ENCODE measurements at regions not wholly inside any gene's neighbourhood (a gene's known extent, or its start where the extent isn't known, plus 50 kb on each side); places are given as distances from the start of the nearest gene placed in this dataset.

GRCh38 chr6:55003719-55004430, 157.3 kb downstream of the FAM83B start:
- 77 to 80% methylated on average over 4 of the region's 4 CpGs for WGBS, 2 donors
- Histone ChIP-seq H3K36me3 (no peaks in the 10 kb centered on the region), H3K27me3 (no peaks in the 10 kb centered on the region), H3K9me3 (no peaks in the 10 kb centered on the region), H3K4me1 (no peaks in the 10 kb centered on the region), H3K27ac (no peak overlapping the region), H3K4me3 (replicated peaks in 1 of 3) (no peak overlapping the region)
- DNase-seq, result no peak
- intact Hi-C loops (cut with DNase I), result no loop called here
- TF ChIP-seq, protein P1, sequence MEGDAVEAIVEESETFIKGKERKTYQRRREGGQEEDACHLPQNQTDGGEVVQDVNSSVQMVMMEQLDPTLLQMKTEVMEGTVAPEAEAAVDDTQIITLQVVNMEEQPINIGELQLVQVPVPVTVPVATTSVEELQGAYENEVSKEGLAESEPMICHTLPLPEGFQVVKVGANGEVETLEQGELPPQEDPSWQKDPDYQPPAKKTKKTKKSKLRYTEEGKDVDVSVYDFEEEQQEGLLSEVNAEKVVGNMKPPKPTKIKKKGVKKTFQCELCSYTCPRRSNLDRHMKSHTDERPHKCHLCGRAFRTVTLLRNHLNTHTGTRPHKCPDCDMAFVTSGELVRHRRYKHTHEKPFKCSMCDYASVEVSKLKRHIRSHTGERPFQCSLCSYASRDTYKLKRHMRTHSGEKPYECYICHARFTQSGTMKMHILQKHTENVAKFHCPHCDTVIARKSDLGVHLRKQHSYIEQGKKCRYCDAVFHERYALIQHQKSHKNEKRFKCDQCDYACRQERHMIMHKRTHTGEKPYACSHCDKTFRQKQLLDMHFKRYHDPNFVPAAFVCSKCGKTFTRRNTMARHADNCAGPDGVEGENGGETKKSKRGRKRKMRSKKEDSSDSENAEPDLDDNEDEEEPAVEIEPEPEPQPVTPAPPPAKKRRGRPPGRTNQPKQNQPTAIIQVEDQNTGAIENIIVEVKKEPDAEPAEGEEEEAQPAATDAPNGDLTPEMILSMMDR (IDR thresholded peaks at IDR 0.05), result no peak
- no peak for TF ChIP-seq POLR2A (IDR thresholded peaks at IDR 0.05)

GRCh38 chr6:55009131-55009530, 162.6 kb downstream of the FAM83B start:
- 31 to 60% methylated on average over 6 to 7 of the region's 8 CpGs for WGBS, 2 donors
- no peak overlapping the region for H3K4me3 ChIP-seq (replicated peaks in 1 of 3)
- no peak overlapping the region for H3K27ac ChIP-seq
- TF ChIP-seq, protein P1 (IDR thresholded peaks at IDR 0.05), result no peak
- no peak for TF ChIP-seq POLR2A (IDR thresholded peaks at IDR 0.05)
- no peaks in the 10 kb centered on the region for H3K9me3 ChIP-seq
- H3K36me3 ChIP-seq, result no peaks in the 10 kb centered on the region
- DNase-seq, result no peak
- no peaks in the 10 kb centered on the region for H3K27me3 ChIP-seq
- intact Hi-C loops (cut with DNase I), result no loop called here
- no peaks in the 10 kb centered on the region for H3K4me1 ChIP-seq

DNA sequence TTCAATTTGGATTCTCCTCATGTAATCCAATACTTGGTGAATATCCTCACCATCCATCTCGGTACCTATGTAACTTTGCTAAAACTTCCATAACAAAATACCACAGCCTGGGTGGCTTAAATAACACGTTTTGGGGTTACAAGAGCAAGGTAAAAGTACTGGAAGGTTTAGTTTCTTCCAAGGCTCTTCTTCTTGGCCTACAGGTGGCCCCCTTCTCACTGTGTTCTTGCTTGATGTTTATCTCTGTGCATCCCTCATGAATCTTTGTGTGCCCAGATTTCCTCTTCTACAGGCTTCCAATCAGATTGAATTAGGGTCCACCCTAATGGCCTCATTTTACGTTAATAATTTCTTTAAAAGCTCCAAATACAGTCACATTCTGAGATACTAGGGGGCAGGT, 163.3 kb upstream of the HCRTR2 start:
- Histone ChIP-seq H3K36me3 (no peaks in the 10 kb centered on the region), H3K9me3 (no peaks in the 10 kb centered on the region), H3K27ac (no peak overlapping the region), H3K27me3 (no peaks in the 10 kb centered on the region), H3K4me3 (replicated peaks in 1 of 3) (no peak overlapping the region), H3K4me1 (no peaks in the 10 kb centered on the region)
- no peak for TF ChIP-seq POLR2A (IDR thresholded peaks at IDR 0.05)
- TF ChIP-seq, protein P1 (IDR thresholded peaks at IDR 0.05), result no peak
- intact Hi-C loops (cut with DNase I), result no loop called here
- no peak for DNase-seq
- 68 to 77% methylated on average over 3 of the region's 3 CpGs for WGBS, 2 donors

DNA sequence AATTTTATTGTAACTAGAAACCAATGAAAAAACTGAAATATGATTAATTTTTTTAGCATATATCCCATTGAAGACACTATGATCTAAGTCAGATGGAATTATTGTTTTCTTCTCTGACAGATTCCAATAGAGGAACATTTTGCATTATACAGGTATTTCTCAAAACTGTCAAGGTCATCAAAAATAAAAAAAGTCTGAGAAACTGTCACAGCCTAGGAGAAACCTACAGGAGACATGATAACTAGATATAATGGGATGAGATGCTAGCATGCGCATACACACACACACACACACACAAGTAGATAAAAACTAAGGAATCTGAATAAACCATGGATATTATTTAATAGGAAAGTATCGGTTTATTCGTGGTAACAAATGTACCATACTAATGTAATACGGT, 161.9 kb upstream of the HCRTR2 start:
- Histone ChIP-seq H3K36me3 (no peaks in the 10 kb centered on the region), H3K4me1 (no peaks in the 10 kb centered on the region), H3K27ac (no peak overlapping the region), H3K9me3 (no peaks in the 10 kb centered on the region), H3K4me3 (replicated peaks in 1 of 3) (no peak overlapping the region), H3K27me3 (no peaks in the 10 kb centered on the region)
- no peak for DNase-seq
- TF ChIP-seq POLR2A (IDR thresholded peaks at IDR 0.05), result no peak
- TF ChIP-seq, protein P1 (IDR thresholded peaks at IDR 0.05), result no peak
- 96 to 98% methylated on average over 4 of the region's 4 CpGs for WGBS, 2 donors
- intact Hi-C loops (cut with DNase I), result no loop called here

DNA sequence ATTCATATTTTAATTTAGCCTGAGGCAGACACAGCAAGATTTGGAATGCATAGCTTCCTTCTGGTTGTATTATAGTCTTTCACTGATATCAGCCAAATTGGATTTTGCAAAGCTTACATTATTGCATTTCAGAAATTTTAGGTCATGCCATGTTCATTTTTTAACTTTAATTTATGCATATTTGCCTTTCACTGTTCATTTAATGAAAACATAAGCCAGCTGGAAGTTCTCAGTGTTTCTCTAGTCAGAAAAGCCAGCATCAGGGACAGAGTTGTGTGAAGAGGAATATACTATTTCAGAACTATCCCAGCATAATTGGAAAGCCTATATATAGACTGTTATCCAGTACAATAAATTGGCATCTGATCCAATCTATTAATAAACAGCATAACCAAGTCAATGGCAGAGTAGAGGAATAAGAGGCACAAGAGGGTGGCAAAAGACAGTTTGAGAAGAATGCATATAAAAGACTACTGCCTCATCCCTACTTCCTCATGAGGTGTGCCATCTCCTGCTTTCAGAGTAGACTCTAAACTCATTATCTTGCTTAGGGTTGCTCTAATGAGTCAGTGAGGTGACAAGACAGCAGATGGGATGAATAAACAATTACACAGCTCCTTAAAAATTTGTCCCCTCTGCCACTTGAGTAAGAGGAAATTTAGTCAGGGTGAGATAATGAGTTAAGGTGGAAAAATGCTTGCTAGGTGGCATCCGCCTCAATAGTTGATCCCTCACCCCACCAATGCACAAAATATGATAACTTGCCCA, 159.8 kb upstream of the HCRTR2 start:
- DNase-seq, result no peak
- 88 to 95% methylated on average over 1 of the region's 1 CpG for WGBS, 2 donors
- Histone ChIP-seq H3K4me3 (replicated peaks in 1 of 3) (no peak overlapping the region), H3K27me3 (no peaks in the 10 kb centered on the region), H3K27ac (no peak overlapping the region), H3K4me1 (no peaks in the 10 kb centered on the region), H3K9me3 (no peaks in the 10 kb centered on the region), H3K36me3 (no peaks in the 10 kb centered on the region)
- intact Hi-C loops (cut with DNase I), result no loop called here
- TF ChIP-seq, protein P1 (IDR thresholded peaks at IDR 0.05), result no peak
- TF ChIP-seq POLR2A (IDR thresholded peaks at IDR 0.05), result no peak
